HFFc6 (cell line): ENCODE measurements at regions not wholly inside any gene's neighbourhood (a gene's known extent, or its start where the extent isn't known, plus 50 kb on each side); places are given as distances from the start of the nearest gene placed in this dataset.

Experiments used
- DNase-seq: peaks from one replicate; pipeline ENCODE4 v3.0.0-alpha.2; 2018
- H3K27ac Mint-ChIP-seq: 2 replicates; pipeline ENCODE4 v1.8.0; 2020; ENCODE audit warnings: mild to moderate bottlenecking, mixed read lengths
- H3K27me3 Mint-ChIP-seq: 2 replicates; pipeline ENCODE4 v1.8.0; 2021; ENCODE audit warnings: mild to moderate bottlenecking, moderate library complexity, mixed read lengths; ENCODE audit not compliant: insufficient read depth
- H3K36me3 Mint-ChIP-seq: 2 replicates; pipeline ENCODE4 v1.8.0; 2021; ENCODE audit warnings: low read depth, mixed read lengths
- H3K4me1 Mint-ChIP-seq: 2 replicates; pipeline ENCODE4 v1.8.0; 2020; ENCODE audit warnings: low read depth, mixed read lengths
- H3K4me3 Mint-ChIP-seq: 2 replicates; pipeline ENCODE4 v1.8.0; 2020; ENCODE audit warnings: mild to moderate bottlenecking, moderate library complexity, mixed read lengths
- H3K9me3 Mint-ChIP-seq: 2 replicates; pipeline ENCODE4 v1.8.0; 2020; ENCODE audit warnings: mild to moderate bottlenecking, mixed read lengths
- TF ChIP-seq, protein P1 (sequence below): fragments of 200-600 bp; sonication (generic); IDR thresholded peaks from 2 replicates; pipeline ENCODE4 v1.5.0; 2021; ENCODE audit warnings: antibody characterized with exemption, mild to moderate bottlenecking

DNA sequence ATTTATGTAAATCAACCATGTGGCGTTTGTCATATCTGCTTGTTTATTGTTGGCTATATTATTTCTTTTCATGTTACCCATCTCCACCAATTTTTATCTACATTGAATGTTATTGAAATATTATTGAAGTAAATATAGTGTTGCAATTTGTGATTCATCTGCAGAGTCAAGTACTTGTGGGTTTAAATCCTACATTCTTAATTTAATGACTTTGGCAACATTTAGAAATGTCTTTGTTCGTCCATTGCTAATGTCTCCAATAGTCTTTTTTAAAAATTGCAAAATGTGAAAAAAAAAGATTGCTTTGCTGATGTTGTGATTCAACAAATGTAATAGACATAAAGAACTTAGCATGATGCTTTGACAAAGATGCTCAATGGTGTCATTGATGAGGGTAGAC is 1572.8 kb upstream of the PIK3C3 start:
- Mint-ChIP-seq H3K4me1 (no peaks in the 10 kb centered on the region), H3K4me3 (no peak overlapping the region), H3K9me3 (peaks cover 13% of the 10 kb centered on the region), H3K36me3 (peaks cover 5% of the 10 kb centered on the region; the same call in 1 of the 2 replicates), H3K27me3 (no peaks in the 10 kb centered on the region), H3K27ac (no peak overlapping the region)
- TF ChIP-seq, protein P1, sequence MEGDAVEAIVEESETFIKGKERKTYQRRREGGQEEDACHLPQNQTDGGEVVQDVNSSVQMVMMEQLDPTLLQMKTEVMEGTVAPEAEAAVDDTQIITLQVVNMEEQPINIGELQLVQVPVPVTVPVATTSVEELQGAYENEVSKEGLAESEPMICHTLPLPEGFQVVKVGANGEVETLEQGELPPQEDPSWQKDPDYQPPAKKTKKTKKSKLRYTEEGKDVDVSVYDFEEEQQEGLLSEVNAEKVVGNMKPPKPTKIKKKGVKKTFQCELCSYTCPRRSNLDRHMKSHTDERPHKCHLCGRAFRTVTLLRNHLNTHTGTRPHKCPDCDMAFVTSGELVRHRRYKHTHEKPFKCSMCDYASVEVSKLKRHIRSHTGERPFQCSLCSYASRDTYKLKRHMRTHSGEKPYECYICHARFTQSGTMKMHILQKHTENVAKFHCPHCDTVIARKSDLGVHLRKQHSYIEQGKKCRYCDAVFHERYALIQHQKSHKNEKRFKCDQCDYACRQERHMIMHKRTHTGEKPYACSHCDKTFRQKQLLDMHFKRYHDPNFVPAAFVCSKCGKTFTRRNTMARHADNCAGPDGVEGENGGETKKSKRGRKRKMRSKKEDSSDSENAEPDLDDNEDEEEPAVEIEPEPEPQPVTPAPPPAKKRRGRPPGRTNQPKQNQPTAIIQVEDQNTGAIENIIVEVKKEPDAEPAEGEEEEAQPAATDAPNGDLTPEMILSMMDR = no peak
- no peak for DNase-seq

DNA sequence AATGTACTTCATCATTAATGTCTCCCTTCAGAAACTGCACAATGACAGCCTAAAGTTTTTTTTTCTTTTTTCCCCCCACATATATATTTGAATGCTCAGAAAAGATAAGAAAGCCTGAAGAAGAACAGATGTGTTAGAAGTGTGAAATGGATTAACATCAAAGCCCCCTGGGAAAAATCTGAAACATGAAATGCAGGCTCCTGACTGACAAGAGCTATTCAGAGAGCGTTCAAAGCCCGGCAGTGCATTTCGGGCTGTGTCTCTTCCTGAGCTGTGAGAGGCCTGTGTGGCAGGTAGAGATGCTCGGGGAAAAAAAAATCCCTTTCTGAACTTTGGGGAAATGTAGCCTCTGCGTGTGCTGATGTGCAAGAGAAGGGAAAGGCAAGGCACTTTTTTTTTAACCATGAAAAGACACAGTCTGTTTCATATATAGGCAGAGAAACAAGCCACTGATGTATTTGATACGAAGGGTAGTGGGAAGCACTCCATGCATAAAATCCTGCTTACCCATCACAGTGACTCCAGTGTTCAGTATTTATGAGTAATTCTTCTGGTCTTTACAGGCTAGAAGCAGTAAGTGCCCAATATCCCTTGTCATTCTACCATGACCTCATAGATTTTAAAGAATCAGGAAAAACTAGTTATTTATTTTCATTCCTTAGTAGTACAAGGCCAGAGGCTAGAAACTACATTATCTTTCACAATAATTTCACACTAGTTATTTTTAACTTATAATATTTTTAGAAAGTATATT is 1574.2 kb upstream of the PIK3C3 start:
- Mint-ChIP-seq H3K27ac (no peak overlapping the region), H3K4me3 (no peak overlapping the region)
- TF ChIP-seq, protein P1 = no peak

DNA sequence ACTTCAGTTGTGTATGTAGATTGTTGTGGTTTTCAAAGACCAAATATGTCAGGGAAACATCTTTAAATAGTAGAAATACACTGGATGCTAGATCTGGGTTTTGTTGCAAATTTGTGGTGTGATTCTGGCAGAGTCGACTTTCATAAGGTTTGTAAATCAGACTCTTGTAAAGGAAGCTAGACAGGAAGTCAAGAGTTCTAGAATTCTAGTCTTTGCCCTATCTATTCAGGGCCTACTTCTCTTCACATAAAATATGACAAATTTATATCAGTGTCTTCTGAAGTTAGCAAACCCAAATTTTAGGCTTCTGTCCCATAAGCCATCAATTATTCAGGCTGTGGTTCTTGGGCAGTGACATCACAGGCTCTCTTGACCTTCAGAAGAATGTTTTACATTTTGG is 1579.2 kb upstream of the PIK3C3 start:
- no peaks in the 10 kb centered on the region; the same call in 1 of the 2 replicates for H3K4me1 Mint-ChIP-seq
- no peaks in the 10 kb centered on the region for H3K36me3 Mint-ChIP-seq
- H3K9me3 Mint-ChIP-seq = peaks cover 21% of the 10 kb centered on the region
- no peak overlapping the region for H3K4me3 Mint-ChIP-seq
- H3K27ac Mint-ChIP-seq = no peak overlapping the region
- TF ChIP-seq, protein P1 = no peak
- DNase-seq = no peak
- H3K27me3 Mint-ChIP-seq = no peaks in the 10 kb centered on the region

More for the DNA sequence above, 1574.2 kb upstream of the PIK3C3 start:
- no peaks in the 10 kb centered on the region for H3K27me3 Mint-ChIP-seq
- H3K9me3 Mint-ChIP-seq = peaks cover 19% of the 10 kb centered on the region
- H3K4me1 Mint-ChIP-seq = no peaks in the 10 kb centered on the region
- H3K36me3 Mint-ChIP-seq = peaks cover 5% of the 10 kb centered on the region; the same call in 1 of the 2 replicates
- peak; percentile 0 for DNase-seq

DNA sequence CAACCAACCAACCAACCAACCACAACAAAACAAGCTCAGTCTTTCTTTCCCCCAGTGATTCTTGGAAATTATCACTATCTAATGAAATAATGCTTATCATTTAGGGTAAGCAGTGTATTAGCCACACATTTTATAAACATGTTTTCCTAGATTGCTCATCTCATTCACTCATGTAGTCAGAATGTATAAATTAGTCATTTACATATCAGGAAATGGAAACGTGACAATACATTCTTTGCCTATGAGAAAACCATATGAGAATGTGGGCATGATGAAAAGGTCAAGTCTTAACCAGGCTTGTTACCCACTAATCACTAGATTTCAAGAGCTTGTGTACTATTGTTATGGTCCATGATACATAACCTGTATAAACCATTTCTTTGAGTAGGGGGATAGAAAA is 1583.4 kb upstream of the PIK3C3 start:
- peaks cover 20% of the 10 kb centered on the region for H3K9me3 Mint-ChIP-seq
- no peak overlapping the region for H3K4me3 Mint-ChIP-seq
- no peaks in the 10 kb centered on the region; the same call in 1 of the 2 replicates for H3K4me1 Mint-ChIP-seq
- no peaks in the 10 kb centered on the region for H3K27me3 Mint-ChIP-seq
- no peaks in the 10 kb centered on the region for H3K36me3 Mint-ChIP-seq
- no peak overlapping the region for H3K27ac Mint-ChIP-seq
- TF ChIP-seq, protein P1 = no peak
- DNase-seq = peak; percentile 0

DNA sequence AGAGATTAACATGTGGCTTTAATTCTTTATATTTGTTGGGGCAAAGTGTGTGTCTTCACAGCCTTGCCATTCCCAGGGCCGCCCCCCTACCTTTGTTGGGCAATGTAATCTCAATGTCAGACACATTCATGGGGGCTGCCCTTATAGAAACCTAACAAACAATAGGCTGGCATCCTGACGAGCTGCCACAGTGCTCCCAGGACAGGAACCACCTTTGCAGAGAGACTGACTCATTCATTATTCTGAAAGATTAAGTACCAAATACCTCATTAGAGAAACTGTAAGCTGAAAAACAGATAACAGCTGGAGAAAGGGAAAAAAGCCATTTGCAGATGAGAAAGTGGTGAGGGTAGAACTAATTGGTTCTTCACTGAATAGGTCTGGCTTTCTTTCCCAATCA is 1587.5 kb upstream of the PIK3C3 start:
- H3K36me3 Mint-ChIP-seq = no peaks in the 10 kb centered on the region
- TF ChIP-seq, protein P1 = no peak
- no peak overlapping the region for H3K27ac Mint-ChIP-seq
- DNase-seq = no peak
- H3K27me3 Mint-ChIP-seq = no peaks in the 10 kb centered on the region
- no peak overlapping the region for H3K4me3 Mint-ChIP-seq
- no peaks in the 10 kb centered on the region; the same call in 1 of the 2 replicates for H3K4me1 Mint-ChIP-seq
- H3K9me3 Mint-ChIP-seq = peaks cover 17% of the 10 kb centered on the region
